ENCODE measurements at regions not wholly inside any gene's neighbourhood (a gene's known extent, or its start where the extent isn't known, plus 50 kb on each side); places are given as distances from the start of the nearest gene placed in this dataset.
"Not testable (repeated sequence)": the region's sequence is repeated elsewhere in the genome, so short reads cannot be mapped to it uniquely, and the experiment has no call there.

DNA sequence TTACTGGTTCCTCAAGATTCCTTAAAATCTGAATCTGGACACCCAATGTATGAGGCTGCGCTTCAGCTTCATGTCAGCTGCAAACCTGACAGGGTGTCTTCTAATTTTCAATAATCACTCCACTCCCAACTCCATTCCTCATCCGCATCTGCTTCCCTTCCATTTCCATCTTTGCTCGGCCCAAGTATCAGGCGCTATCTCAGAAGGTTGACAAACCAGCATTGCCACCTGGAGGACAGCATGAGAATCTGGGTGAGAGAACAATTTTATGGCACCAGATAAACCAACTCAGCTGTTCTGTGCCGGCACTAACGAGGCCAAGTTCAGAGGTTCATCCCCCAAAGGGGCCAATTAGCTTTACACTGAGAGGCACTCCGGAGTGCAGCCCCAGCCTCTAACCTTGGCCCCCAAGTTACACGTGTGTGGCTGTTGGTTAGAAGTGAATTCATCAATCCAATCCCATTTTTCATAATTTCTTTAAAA, 79.1 kb upstream of the LMO2 start:
- DNase-seq, result peak; percentile 67

DNA sequence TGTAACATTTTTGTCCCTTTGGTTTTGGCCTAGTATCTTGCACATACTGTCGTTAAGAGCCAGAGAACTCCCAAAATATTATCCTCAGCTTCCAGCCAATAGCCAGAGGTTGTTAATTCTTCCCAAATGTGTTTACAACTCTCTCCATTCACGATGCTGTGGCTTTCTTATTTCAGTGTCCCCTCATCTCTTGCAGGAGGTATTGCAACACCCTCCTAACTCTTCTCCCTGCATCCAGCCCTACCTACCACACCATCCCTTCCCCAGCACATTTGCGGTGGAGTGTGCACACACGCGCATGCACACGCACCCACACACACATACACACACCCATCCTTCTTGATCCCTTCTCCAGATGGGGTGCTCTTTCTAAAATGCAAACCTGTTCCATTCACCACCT, 75.6 kb upstream of the LMO2 start:
- DNase-seq, result no peak

DNA sequence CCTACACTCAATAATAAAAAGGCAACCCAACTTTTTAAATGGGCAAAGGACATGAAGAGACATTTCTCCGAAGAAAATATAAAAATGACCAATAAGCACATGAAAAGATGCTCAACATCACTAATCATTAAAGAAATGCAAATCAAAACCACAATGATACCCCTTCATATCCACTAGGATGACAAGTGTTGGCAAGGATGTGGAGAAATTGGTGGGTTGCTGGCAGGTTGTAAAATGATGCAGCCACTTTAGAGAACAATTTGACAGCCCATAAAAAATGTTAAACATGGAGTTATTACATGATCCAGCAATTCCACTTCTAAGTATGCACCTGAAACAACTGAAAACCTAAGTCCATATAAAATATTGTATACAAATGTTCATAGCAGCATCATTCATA, 73.2 kb upstream of the LMO2 start:
- DNase-seq, result no peak

DNA sequence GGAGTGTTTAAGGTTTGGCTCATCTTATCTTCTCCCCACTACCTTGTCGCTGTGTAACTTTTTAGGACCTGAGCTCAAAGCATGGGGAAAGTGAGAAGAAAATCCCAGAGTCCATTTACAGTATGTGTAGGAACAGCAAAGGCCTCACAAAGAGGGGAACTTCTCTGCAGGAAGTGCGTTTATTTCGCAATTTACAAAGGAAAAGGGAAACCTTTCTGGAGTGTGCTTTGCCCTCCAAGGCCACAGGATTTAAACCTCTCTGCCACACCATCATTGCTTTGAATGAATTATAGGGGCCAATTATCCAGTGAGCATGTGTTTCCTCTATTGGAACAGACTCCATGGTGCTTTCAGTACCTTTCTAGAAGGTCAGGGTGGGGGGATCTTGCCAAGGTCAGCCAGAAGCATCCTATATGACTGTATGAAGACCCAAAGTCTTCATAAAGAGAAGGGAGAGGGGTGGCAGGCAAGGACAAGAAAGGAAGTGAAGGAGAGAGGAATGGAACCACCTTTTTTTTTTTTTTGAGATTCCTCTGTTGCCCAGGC, 68.1 kb upstream of the LMO2 start:
- DNase-seq, result peak; percentile 74

DNA sequence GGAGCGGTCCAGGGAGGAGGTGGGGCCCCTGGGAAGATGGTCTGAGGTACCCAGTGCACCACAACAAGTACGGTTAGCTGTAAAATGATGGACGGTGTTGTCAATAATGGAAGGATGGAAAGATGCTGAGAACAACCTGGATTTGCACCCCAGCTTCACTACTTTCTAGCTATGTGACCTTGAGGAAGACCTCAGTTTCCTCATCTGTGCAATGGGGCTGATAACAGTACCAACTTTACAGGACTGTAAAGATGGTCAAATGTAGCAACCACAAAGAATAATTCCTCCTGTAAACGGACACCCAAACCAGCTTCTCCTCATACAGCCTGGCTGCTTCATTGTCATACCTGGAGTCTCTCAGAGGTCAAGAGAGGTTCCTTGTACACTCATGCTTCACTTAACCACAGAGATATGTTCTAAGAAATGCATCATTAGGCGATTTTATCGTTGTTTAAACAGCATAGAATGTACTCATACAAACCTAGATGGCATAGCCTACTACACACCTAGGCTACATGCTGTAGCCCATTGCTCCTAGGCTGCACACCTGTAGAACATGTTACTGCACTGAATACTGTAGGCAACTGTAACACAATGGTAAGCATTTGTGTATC, 65.5 kb upstream of the LMO2 start:
- no peak for DNase-seq

DNA sequence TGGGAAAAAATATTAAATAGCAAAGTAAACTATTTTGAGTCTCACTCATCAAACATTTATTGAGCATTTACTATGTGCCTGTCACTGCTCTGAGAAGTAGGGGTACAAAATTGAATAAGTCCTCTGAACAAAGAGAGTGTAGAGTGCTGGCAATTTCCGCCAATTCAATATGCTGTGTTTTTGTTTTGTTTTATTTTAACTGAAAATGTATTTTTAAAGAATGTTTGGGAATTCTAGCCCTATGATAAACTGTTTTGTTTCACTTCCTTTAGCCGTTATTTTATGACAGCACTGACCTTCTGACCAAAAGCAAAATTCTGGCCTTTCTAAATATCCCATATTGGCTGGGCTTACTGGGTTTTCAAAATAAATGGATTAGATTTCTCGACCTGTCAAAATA, 64.7 kb upstream of the LMO2 start:
- no peak for DNase-seq

DNA sequence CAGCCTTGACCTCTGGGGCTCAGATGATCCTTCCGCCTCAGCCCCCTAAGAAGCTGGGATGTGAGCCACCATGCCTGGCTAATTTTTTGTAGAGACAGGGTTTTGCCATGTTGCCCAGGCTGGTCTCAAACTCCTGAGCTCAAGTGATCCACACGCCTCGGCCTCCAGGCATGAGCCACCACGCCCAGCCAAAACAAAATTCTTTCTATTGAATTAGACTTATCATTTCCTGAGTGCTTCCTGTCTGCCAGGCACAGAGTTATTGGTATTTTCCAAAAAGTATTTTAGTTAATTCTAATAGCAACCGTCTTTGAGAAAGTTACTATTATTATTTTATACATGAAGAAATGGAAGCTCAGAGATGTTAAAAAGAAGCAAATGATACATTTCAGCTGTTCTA, 61.4 kb upstream of the LMO2 start:
- no peak for DNase-seq

DNA sequence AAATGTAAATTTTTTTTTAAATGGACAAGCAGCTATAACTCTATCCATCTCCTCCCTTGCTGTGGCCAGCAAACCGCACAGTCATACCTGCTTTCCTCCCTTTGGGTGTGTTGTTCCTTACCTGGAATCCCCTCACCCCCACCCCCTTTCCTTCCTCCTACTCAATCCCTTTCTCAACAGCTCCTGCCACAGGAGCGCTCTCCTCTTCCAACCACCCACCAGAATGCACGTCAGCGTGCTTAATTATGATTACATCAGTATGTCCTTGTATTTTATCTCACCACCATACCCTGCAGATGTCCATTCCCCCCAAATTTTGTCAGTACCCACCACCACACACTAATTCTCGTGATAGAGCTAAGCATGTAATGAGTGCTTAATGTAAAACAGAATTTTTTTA, 60.9 kb upstream of the LMO2 start:
- no peak for DNase-seq

DNA sequence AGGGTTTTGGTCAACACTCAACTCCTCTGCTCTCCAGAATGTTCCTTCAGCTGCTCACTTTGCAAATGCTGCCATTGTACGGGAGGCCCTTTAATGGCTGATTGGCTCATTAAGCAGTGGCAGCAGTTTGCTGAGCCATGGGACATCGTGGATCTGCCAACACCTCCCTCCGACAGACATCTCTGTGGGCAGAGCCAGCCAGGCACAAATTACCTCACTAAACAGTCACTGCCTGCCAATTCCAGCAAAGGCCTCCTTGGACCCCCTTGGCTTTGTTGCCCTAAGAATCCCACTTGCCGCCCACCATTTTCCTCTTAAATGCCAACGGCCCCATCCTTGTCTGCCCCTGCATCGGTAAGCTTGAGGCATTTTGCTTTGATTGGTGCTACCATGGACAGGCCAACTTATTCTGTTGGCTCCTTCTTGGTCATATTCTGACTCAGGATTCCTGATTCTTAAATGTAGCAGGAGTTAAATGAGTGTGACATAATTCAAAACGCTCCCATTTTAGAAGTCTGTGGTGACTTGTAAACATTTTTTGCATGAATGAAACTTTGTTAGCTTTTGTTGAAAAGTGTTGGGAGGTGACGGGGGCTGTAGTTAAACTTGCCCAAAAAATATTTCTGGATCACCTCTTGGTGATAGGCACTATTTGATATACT, 57.5 kb upstream of the LMO2 start:
- no peak for DNase-seq

DNA sequence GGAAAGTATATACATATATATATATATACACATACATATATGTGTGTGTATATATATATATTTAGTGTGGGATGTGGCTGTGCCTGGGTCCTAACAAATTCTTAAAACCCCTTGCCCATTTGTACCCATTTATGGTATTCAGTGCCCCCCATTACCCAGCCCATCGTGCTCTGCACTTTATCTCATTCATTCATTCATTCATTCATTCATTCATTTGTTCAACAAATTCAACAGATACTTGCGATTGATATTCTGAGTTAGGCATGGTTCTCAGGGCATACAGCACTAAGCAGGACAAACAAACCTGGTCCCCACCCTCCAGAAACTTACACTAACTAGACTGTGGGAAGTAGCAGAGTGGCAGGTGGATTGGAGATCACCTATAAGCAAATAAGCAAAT, 56.6 kb upstream of the LMO2 start:
- DNase-seq, result no peak

DNA sequence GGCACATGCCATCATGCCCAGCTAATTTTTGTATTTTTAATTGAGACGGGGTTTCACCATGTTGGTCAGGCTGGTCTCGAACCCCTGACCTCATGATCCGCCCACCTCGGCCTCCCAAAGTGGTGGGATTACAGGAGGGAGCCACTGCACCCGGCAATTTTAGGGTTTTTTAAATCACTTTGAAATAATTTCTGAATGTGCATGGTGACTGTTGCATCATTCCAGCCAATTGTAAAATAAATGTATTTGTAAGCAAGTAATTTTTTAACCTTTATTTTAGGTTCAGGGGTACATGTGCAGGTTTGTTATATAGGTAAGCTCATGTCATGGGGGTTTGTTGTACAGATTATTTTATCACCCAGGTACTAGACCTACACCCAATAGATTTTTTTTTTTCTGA, 56.0 kb upstream of the LMO2 start:
- not testable (repeated sequence) for DNase-seq

DNA sequence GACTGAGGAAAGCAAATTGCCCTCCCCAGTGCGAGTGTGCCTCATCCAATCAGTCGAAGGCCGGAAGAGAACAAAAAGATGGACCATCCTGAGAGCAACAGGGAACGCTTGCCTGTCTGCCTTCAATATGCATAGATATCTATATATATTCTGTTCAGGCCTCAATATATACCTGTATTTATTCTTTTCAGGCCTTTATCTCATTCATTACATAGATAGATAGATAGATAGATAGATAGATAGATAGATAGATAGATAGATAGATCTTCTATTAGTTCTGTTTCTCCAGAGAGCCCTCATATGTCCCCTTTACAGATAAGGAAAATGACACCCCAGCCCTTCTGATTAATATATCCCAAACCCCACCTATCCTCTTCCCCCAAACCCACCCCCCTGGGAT, 55.1 kb upstream of the LMO2 start:
- no peak for DNase-seq

DNA sequence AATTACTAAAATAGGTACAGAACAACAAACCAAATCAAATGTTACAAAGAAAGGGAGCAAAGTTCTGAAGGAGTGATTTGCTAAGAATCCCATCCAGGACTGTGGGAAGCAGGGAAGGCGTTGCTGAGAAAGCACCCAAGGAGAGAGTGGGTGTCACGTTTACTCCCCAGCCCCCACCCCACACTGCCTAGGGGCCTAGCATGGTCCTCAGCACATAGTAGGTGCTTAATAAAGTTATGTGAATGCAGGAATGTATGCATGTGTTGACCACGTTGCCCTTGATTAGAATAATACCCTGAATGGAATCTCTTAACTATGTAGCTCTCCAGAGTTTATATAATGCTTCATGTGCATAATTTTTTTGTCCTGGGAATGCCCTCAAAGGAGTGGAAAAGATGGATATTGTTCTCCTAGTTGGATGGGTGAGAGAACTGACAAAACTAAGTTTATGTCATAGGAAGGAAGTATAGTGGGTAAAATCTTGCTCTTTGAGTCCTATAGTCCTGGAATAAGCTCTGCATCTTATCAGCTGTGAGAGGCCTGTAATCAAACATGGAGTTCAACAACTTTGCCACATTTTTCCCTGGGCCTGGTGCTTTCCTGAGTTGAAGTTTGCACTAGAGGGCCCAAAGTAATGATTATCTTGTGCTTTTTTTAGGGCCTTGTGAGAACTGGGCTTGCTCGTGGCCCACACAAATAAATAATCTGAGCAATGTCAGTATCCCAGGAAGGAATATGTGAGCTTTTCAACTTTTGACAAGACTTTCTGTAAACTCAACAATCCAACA, 53.8 kb upstream of the LMO2 start:
- DNase-seq, result no peak

DNA sequence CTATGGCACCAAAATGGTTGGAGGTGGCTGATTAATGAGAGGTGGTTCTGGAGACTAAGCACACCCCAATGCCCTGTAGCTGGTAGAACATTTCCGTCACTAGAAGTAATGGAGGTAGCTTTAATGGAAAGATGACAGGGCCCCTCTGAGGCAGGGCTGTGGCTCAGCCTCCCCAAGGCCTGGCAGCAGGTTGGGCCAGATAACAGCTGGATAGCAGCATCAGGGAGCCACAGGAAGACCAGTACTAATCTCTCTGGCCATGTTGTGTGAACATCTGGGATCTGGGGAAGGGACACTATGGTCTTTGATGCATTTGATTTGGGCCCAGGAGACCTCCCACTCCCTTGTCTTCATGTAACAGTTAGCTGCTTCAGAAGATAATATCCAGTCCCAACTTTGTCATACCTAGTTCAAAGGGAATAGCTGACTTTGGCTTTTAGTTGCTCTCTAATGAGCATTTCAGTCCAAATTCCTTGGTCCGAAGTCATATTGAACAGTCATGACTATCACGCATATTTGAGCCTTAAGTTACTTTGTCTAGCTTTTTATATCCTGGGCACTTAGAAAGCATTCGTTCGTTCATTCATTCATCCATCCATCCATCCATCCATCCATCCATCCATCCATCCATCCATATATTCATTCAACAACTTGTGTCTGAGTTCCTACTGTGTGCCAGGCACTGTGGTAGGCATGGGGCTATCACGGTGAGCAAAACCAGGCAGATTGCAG, 53.0 kb upstream of the LMO2 start:
- DNase-seq, result no peak

DNA sequence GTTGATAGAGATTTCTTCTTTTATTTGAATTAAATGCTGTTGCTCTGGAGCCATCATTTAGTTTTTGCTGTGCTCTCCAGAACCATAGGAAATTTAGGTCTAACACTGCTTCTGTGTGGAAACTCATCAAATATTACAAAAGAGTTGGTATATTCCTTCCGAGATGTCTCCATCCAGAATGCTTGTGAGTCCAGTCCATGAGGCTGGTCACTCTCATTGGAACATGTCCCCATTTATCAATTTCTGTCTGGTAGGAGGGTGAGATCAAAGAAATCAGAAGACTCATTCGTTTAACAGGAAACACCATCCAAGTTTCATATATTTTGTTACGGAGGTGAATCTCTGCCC, 52.4 kb upstream of the LMO2 start:
- DNase-seq, result no peak

DNA sequence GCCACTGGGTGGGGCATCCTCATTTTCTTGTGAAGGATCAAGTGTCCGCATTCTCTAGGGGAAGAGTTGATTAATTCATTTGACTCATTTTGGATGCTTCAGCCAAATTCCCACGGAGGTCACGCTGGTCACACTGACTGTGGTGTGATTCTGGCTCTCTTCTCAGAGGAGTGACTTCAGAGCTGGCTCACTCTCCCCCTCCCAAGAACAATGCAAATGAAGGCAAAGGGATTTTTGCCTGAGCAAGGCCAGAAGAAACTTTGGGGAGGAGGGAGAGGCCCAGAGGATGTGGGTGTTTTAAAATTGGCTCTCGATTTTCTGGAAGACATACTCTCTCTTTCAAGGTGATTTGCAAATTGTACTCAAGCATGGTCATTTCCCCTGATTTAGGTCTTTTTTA, 51.1 kb upstream of the LMO2 start:
- DNase-seq, result peak; percentile 97

DNA sequence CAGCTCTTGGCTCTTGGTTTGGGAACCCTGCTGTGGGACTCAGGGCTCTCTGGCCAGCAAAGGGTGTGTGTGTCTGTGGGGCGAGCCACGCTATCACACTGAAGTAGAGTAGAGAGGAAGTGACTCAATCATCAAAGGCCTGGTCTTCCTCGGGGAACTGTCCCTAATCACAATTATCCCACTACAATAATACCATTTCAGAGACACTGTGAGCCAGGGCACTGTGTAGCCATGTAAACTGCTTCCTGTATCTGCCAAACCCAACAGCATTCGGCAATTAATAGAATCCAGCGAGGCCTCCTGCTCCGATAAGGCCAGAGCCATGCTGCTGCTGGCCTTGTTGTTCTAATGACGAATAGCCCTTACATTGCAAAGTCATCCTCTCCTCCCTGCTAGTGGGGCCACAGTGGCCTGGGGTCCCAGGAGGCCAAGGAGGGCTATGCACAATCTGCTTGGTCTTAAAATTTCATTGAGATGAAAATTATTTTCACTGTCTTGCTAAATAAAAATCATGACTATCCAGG, 49.8 kb upstream of the LMO2 start:
- peak; percentile 62 for DNase-seq

All from inflammatory macrophage treated with lipopolysaccharide for 4 hours (primary cell).